Stomach (tissue), 8 donors: ENCODE measurements at regions not wholly inside any gene's neighbourhood (a gene's known extent, or its start where the extent isn't known, plus 50 kb on each side); places are given as distances from the start of the nearest gene placed in this dataset.

Source experiments
- DNase-seq, 2 donors: peaks; one replicate each; pipeline versions ENCODE4 v3.0.0 to v3.0.0-alpha.2; 2013 to 2019
- H3K27ac ChIP-seq, 5 donors: fragments of 200-600 bp in 4 of 5; sonication (generic) in 4 of 5; one replicate each; pipeline ENCODE4 v1.5.1; 2013 to 2019; ENCODE audit warnings: mild to moderate bottlenecking in 1 of 5, moderate library complexity in 1 of 5
- H3K27me3 ChIP-seq, 3 donors: fragments of 200-600 bp; sonication (generic); one replicate each; pipeline ENCODE4 v1.5.1; 2017 to 2019; ENCODE audit warnings: mixed run types in 1 of 3
- H3K36me3 ChIP-seq, 4 donors: fragments of 200-600 bp; sonication (generic); 1 replicate in 3 of 4; 2 replicates in 1 of 4; pipeline ENCODE4 v1.5.1; 2016 to 2019
- H3K4me1 ChIP-seq, 4 donors: fragments of 200-600 bp; sonication (generic); one replicate each; pipeline ENCODE4 v1.5.1; 2016 to 2019
- H3K4me3 ChIP-seq, 4 donors: fragments of 200-600 bp; sonication (generic) in 3 of 4; one replicate each; pipeline ENCODE4 v1.5.1; 2016 to 2019; ENCODE audit warnings: mild to moderate bottlenecking in 1 of 4
- H3K9me3 ChIP-seq, 4 donors: fragments of 200-600 bp; sonication (generic); one replicate each; pipeline ENCODE4 v1.5.1; 2016 to 2019
- EP300 ChIP-seq: sonication (generic); formaldehyde crosslinking; IDR thresholded peaks from one replicate; pipeline ENCODE4 v1.6.1; 2017; ENCODE audit warnings: antibody characterized with exemption
- POLR2A ChIP-seq, 4 donors: fragments of 450-650 bp; IDR thresholded peaks; one replicate each; pipeline ENCODE4 v1.6.1; 2016; ENCODE audit warnings: antibody characterized with exemption in 4 of 4, control low read depth in 2 of 4, mild to moderate bottlenecking in 1 of 4, moderate library complexity in 1 of 4
- POLR2AphosphoS5 ChIP-seq, 3 donors: sonication (generic); formaldehyde crosslinking; IDR thresholded peaks; one replicate each; pipeline ENCODE4 v1.6.1; 2016; ENCODE audit warnings: antibody characterized with exemption in 3 of 3
- WGBS, 5 donors: extraction: QIAGEN DNeasy Blood & Tissue Kit in 3 of 5; methylation state at CpG; one replicate each; pipeline versions ENCODE4 v1.1.5 to v1.1.7; 2013 to 2018; 5-methylcytosine and 5-hydroxymethylcytosine counted together
- intact Hi-C: fragments of 100-400 bp; cut with DNase I; formaldehyde crosslinking; loops from one replicate; pipeline ENCODE4 v1.15.1; 2023; ENCODE audit warnings: low total_unique reads
- TF ChIP-seq, protein P1 (sequence below), 7 experiments: fragments of 450-650 bp in 4 of 7; fragments of 200-600 bp in 3 of 7; sonication (generic) in 3 of 7; IDR thresholded peaks; one replicate each; pipeline ENCODE4 v1.5.1; 2016 to 2019; ENCODE audit warnings: antibody characterized with exemption in 7 of 7, control low read depth in 2 of 7, mild to moderate bottlenecking in 1 of 7
- donor health status: healthy with polysubstance abuse.
- donor health status: Bipolar disorder and iron deficiency.
- donor health status: healthy.

- TF ChIP-seq POLR2AphosphoS5 (IDR thresholded peaks at IDR 0.05) (no peak), POLR2A (IDR thresholded peaks at IDR 0.05) (no peak), EP300 (no peak)
- TF ChIP-seq, protein P1, sequence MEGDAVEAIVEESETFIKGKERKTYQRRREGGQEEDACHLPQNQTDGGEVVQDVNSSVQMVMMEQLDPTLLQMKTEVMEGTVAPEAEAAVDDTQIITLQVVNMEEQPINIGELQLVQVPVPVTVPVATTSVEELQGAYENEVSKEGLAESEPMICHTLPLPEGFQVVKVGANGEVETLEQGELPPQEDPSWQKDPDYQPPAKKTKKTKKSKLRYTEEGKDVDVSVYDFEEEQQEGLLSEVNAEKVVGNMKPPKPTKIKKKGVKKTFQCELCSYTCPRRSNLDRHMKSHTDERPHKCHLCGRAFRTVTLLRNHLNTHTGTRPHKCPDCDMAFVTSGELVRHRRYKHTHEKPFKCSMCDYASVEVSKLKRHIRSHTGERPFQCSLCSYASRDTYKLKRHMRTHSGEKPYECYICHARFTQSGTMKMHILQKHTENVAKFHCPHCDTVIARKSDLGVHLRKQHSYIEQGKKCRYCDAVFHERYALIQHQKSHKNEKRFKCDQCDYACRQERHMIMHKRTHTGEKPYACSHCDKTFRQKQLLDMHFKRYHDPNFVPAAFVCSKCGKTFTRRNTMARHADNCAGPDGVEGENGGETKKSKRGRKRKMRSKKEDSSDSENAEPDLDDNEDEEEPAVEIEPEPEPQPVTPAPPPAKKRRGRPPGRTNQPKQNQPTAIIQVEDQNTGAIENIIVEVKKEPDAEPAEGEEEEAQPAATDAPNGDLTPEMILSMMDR (IDR thresholded peaks at IDR 0.05) = no peak
- intact Hi-C loops = no loop called here
- Histone ChIP-seq H3K27me3 (no peaks in the 10 kb centered on the region), H3K36me3 (no peaks in the 10 kb centered on the region), H3K9me3 (peaks cover 0 to 3% (median 0%) of the 10 kb centered on the region in 4 donors), H3K27ac (no peak overlapping the region), H3K4me1 (no peaks in the 10 kb centered on the region), H3K4me3 (no peak overlapping the region)
- DNase-seq = no peak
- 33 to 60% (median 54%) methylated on average over 4 of the region's 4 CpGs for WGBS, 5 donors
Observed at GRCh38 chr5:12911156-12911555, 1006.9 kb upstream of the CTNND2 start.

DNA sequence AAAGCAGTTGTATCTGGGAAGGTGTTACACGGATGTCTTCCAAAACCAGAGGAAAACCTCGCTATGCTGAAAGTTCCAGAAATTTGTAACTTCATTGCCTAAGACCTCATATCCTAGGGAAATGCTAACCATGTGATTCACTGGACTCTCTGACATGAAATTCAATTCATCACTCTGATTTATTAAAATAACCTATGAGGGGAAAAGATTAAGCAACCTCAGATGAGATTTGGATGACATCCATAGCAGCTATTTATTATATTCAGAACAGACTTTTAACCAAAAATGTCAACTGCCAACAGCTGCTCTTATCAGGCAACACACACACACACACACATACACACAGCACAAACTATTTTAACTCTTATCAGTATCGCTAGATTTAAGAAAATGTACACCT, 1006.4 kb upstream of the CTNND2 start:
- 41 to 56% (median 50%) methylated on average over 3 of the region's 3 CpGs for WGBS, 5 donors
- intact Hi-C loops = no loop called here
- no peak for DNase-seq
- Histone ChIP-seq H3K4me3 (no peak overlapping the region), H3K27ac (no peak overlapping the region), H3K9me3 (no peaks in the 10 kb centered on the region), H3K4me1 (no peaks in the 10 kb centered on the region), H3K27me3 (no peaks in the 10 kb centered on the region), H3K36me3 (no peaks in the 10 kb centered on the region)
- TF ChIP-seq POLR2AphosphoS5 (IDR thresholded peaks at IDR 0.05) = no peak
- TF ChIP-seq, protein P1 (IDR thresholded peaks at IDR 0.05) = no peak
- no peak for TF ChIP-seq POLR2A (IDR thresholded peaks at IDR 0.05)
- no peak for TF ChIP-seq EP300

DNA sequence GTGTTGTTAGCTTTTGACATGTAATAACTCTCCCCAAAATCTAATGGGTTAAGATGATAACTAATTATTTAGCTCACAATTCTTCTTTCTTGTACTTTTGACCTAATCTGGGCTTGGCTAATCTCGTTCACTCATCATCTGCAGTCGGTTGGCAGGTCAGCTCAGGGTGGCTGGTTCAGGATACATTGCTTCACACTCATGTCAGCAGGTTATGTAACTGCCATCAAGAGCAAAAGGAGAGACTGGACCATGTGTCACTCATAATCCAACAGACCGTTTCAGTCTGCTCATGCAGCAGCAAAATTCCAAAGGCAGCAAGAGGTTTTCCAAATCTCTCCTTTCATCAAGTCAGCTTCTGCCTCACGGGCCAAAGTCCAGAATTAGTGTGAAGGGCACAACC, 998.4 kb upstream of the CTNND2 start:
- TF ChIP-seq EP300 = no peak
- TF ChIP-seq, protein P1 (IDR thresholded peaks at IDR 0.05) = no peak
- TF ChIP-seq POLR2AphosphoS5 (IDR thresholded peaks at IDR 0.05) = no peak
- TF ChIP-seq POLR2A (IDR thresholded peaks at IDR 0.05) = no peak
- H3K27ac ChIP-seq = no peak overlapping the region
- H3K36me3 ChIP-seq = no peaks in the 10 kb centered on the region
- WGBS, 5 donors = 44 to 56% (median 49%) methylated on average over 4 of the region's 4 CpGs
- H3K4me1 ChIP-seq = no peaks in the 10 kb centered on the region
- H3K27me3 ChIP-seq = no peaks in the 10 kb centered on the region
- H3K9me3 ChIP-seq = no peaks in the 10 kb centered on the region
- intact Hi-C loops = no loop called here
- no peak for DNase-seq
- no peak overlapping the region for H3K4me3 ChIP-seq

GRCh38 chr5:12901696-12902095, 997.5 kb upstream of the CTNND2 start:
- WGBS, 5 donors = 34 to 94% (median 88%) methylated on average over 1 of the region's 1 CpG
- DNase-seq = no peak
- TF ChIP-seq POLR2A (IDR thresholded peaks at IDR 0.05) (no peak), EP300 (no peak), POLR2AphosphoS5 (IDR thresholded peaks at IDR 0.05) (no peak)
- TF ChIP-seq, protein P1 (IDR thresholded peaks at IDR 0.05) = no peak
- Histone ChIP-seq H3K4me3 (no peak overlapping the region), H3K9me3 (no peaks in the 10 kb centered on the region), H3K27me3 (no peaks in the 10 kb centered on the region), H3K36me3 (no peaks in the 10 kb centered on the region), H3K4me1 (no peaks in the 10 kb centered on the region), H3K27ac (no peak overlapping the region)
- intact Hi-C loops = no loop called here
